ENCODE measurements at regions not wholly inside any gene's neighbourhood (a gene's known extent, or its start where the extent isn't known, plus 50 kb on each side); places are given as distances from the start of the nearest gene placed in this dataset.

- Histone ChIP-seq H3K27me3 (no peaks in the 10 kb centered on the region), H3K4me1 (no peaks in the 10 kb centered on the region), H3K4me3 (no peak overlapping the region), H3K27ac (no peak overlapping the region), H3K9me3 (no peaks in the 10 kb centered on the region), H3K36me3 (no peaks in the 10 kb centered on the region)
- no peak for ATAC-seq
- 77 to 98% methylated on average over 3 to 4 of the region's 4 CpGs for WGBS, 2 donors (ENCODE audit: low coverage in 1 of 2)
- TF ChIP-seq EP300 (IDR thresholded peaks at IDR 0.05), result no peak
These were observed 169.3 kb upstream of the FSTL4 start for GRCh38 chr5:133781436-133782225.

DNA sequence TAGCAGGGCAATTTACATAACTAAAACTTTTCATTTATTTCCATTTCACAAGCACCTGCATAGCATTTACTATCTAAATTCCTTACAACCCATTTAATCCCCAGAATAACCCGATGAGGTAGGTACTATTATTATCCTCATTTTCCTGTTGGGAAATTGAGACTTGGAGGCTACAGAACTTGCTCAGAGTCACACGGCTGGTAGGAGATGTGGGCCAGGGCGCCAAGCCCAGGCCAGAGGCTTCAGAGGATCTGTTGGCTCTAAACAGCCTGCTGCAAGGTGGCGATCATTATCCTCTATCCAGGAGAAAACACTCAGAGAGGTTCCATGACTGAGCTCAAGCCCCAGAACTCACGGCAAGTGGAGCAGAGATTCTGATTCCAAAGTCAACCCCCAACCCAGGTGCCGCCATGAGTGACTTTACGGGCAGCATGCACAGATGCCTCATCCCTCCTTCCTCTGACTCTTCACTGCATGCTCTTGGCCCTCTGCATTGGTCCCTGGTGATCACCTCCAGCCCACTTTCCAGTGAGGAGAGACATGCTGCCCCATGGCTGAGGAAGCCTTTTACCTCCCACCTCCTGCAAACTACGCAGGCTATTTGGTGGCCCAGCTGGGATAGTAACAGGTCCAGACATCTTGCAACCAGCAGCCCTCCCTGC is 168.4 kb upstream of the FSTL4 start:
- Histone ChIP-seq H3K4me1 (no peaks in the 10 kb centered on the region), H3K36me3 (no peaks in the 10 kb centered on the region), H3K9me3 (no peaks in the 10 kb centered on the region), H3K27me3 (no peaks in the 10 kb centered on the region), H3K4me3 (no peak overlapping the region), H3K27ac (no peak overlapping the region)
- no peak for ATAC-seq
- no peak for TF ChIP-seq EP300 (IDR thresholded peaks at IDR 0.05)
- TF ChIP-seq CTCF (IDR thresholded peaks at IDR 0.05), result no peak
- TF ChIP-seq POLR2AphosphoS5 (IDR thresholded peaks at IDR 0.05), result no peak
- TF ChIP-seq POLR2A (IDR thresholded peaks at IDR 0.05), result no peak
- WGBS, 2 donors (ENCODE audit: low coverage in 1 of 2), result 86% methylated on average over 4 of the region's 8 CpGs; no CpG with 5 or more reads in 1 of the 2 donors

DNA sequence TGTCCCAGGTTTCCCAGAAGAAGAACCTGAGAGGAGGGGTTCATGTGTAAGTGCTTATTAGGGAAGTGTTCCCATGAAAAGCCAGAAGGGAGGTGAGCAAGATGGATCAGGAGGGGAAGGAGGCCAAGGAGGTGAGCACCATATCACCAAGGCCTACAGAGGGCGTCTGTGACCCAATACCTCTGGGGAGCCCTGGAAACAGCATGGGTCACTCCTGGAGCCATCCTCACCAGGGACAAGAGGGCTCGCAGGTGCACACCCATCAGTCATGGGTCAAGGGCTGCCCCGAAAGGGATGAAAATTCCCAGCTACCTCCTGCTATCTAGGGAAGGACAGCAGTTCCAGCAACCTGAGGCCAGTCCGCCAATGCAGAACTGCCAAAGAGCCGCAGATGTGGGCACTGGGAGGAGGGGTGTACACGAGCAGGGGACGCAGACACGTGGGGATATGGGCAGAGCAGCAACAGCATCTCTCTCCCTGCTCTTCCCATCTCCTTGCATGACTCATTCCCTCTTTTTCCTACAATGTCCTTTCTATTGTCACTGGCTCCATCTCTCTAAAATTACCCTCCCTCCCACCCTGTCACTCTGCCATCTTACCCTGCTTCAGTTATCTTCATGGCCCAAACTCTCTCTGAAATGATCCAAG is 167.6 kb upstream of the FSTL4 start:
- no peak for TF ChIP-seq POLR2AphosphoS5 (IDR thresholded peaks at IDR 0.05)
- no peak for TF ChIP-seq POLR2A (IDR thresholded peaks at IDR 0.05)
- no peak for TF ChIP-seq EP300 (IDR thresholded peaks at IDR 0.05)
- TF ChIP-seq CTCF (IDR thresholded peaks at IDR 0.05), result no peak
- no peaks in the 10 kb centered on the region for H3K9me3 ChIP-seq

GRCh38 chr5:133778636-133779035 is 166.3 kb upstream of the FSTL4 start:
- no CpG with 5 or more reads among the region's 5 CpGs for WGBS, 2 donors (ENCODE audit: low coverage in 1 of 2)
- no peaks in the 10 kb centered on the region for H3K27me3 ChIP-seq
- H3K9me3 ChIP-seq, result no peaks in the 10 kb centered on the region
- H3K27ac ChIP-seq, result no peak overlapping the region
- no peak overlapping the region for H3K4me3 ChIP-seq
- H3K36me3 ChIP-seq, result no peaks in the 10 kb centered on the region
- no peak for ATAC-seq
- TF ChIP-seq CTCF (IDR thresholded peaks at IDR 0.05), result no peak
- no peak for TF ChIP-seq EP300 (IDR thresholded peaks at IDR 0.05)
- TF ChIP-seq POLR2A (IDR thresholded peaks at IDR 0.05), result no peak
- TF ChIP-seq POLR2AphosphoS5 (IDR thresholded peaks at IDR 0.05), result no peak
- H3K4me1 ChIP-seq, result no peaks in the 10 kb centered on the region

More for the DNA sequence above, 167.6 kb upstream of the FSTL4 start:
- no peaks in the 10 kb centered on the region for H3K27me3 ChIP-seq
- 77% methylated on average over 6 of the region's 8 CpGs; no CpG with 5 or more reads in 1 of the 2 donors for WGBS, 2 donors (ENCODE audit: low coverage in 1 of 2)
- H3K36me3 ChIP-seq, result no peaks in the 10 kb centered on the region
- no peak for ATAC-seq
- H3K4me1 ChIP-seq, result no peaks in the 10 kb centered on the region
- H3K27ac ChIP-seq, result no peak overlapping the region
- no peak overlapping the region for H3K4me3 ChIP-seq

GRCh38 chr5:133777951-133778350 is 165.6 kb upstream of the FSTL4 start:
- 53 to 82% methylated on average over 2 of the region's 3 CpGs for WGBS, 2 donors (ENCODE audit: low coverage in 1 of 2)

More at GRCh38 chr5:133777951-133778350, 165.6 kb upstream of the FSTL4 start:
- TF ChIP-seq POLR2AphosphoS5 (IDR thresholded peaks at IDR 0.05), result no peak
- TF ChIP-seq EP300 (IDR thresholded peaks at IDR 0.05), result no peak
- TF ChIP-seq POLR2A (IDR thresholded peaks at IDR 0.05), result no peak
- TF ChIP-seq CTCF (IDR thresholded peaks at IDR 0.05), result no peak
- Histone ChIP-seq H3K4me1 (no peaks in the 10 kb centered on the region), H3K9me3 (no peaks in the 10 kb centered on the region), H3K4me3 (no peak overlapping the region), H3K27ac (no peak overlapping the region), H3K27me3 (no peaks in the 10 kb centered on the region), H3K36me3 (no peaks in the 10 kb centered on the region)
- no peak for ATAC-seq

Data from gastroesophageal sphincter (tissue), 4 donors.